H9 (cell line): ENCODE measurements at regions not wholly inside any gene's neighbourhood (a gene's known extent, or its start where the extent isn't known, plus 50 kb on each side); places are given as distances from the start of the nearest gene placed in this dataset.

ENCODE experiments used
- DNase-seq: peaks from one replicate; pipeline ENCODE4 v3.0.0-alpha.2; 2017
- H2AFZ ChIP-seq: one replicate; pipeline ENCODE4 v1.6.1; 2013; ENCODE audit warnings: mild to moderate bottlenecking, low read length, control low read depth, moderate library complexity
- H2AK5ac ChIP-seq: 2 replicates; pipeline ENCODE4 v1.6.1; 2013; ENCODE audit warnings: low read length, control low read depth, mixed read lengths; ENCODE audit not compliant: insufficient read length
- H2BK120ac ChIP-seq: one replicate; pipeline ENCODE4 v1.6.1; 2013; ENCODE audit warnings: low read depth, mild to moderate bottlenecking, low read length, control low read depth, inconsistent platforms; ENCODE audit not compliant: poor library complexity, severe bottlenecking
- H2BK12ac ChIP-seq: 2 replicates; pipeline ENCODE4 v1.6.1; 2013; ENCODE audit warnings: low read length, control low read depth, mixed read lengths, low read depth; ENCODE audit not compliant: insufficient read length
- H2BK15ac ChIP-seq: 2 replicates; pipeline ENCODE4 v1.6.1; 2013; ENCODE audit warnings: low read depth, low read length, control low read depth
- H2BK20ac ChIP-seq: one replicate; pipeline ENCODE4 v1.6.1; 2013; ENCODE audit warnings: low read depth, mild to moderate bottlenecking, low read length, control low read depth, inconsistent platforms; ENCODE audit not compliant: poor library complexity, severe bottlenecking
- H2BK5ac ChIP-seq: 2 replicates; pipeline ENCODE4 v1.6.1; 2013; ENCODE audit warnings: low read length, control low read depth, mixed read lengths; ENCODE audit not compliant: insufficient read length
- H3K14ac ChIP-seq: 2 replicates; pipeline ENCODE4 v1.6.1; 2013; ENCODE audit warnings: low read length, control low read depth; ENCODE audit not compliant: insufficient read depth
- H3K18ac ChIP-seq: 2 replicates; pipeline ENCODE4 v1.6.1; 2013; ENCODE audit warnings: low read depth, mild to moderate bottlenecking, mixed read lengths, low read length, control low read depth; ENCODE audit not compliant: insufficient read length
- H3K23ac ChIP-seq: 2 replicates; pipeline ENCODE4 v1.6.1; 2013; ENCODE audit warnings: low read length, control low read depth, mixed read lengths, low read depth; ENCODE audit not compliant: insufficient read length
- H3K23me2 ChIP-seq: 2 replicates; pipeline ENCODE4 v1.6.1; 2013; ENCODE audit warnings: low read depth, mild to moderate bottlenecking, mixed read lengths, low read length, control low read depth; ENCODE audit not compliant: insufficient read length, poor library complexity, severe bottlenecking
- H3K27ac ChIP-seq: 2 replicates; pipeline ENCODE4 v1.5.1; 2013; ENCODE audit warnings: low read length, control low read depth, mixed read lengths, low read depth; ENCODE audit not compliant: insufficient read length
- H3K27me3 ChIP-seq: 2 replicates; pipeline ENCODE4 v1.6.1; 2013; ENCODE audit warnings: low read length, control low read depth, inconsistent platforms; ENCODE audit not compliant: insufficient read depth
- H3K4ac ChIP-seq: 2 replicates; pipeline ENCODE4 v1.6.1; 2013; ENCODE audit warnings: low read depth, mild to moderate bottlenecking, control low read depth, inconsistent platforms, low read length, moderate library complexity
- H3K4me1 ChIP-seq: 2 replicates; pipeline ENCODE4 v1.6.1; 2013; ENCODE audit warnings: low read length, control low read depth, inconsistent platforms; ENCODE audit not compliant: insufficient read depth
- H3K4me2 ChIP-seq: 2 replicates; pipeline ENCODE4 v1.6.1; 2013; ENCODE audit warnings: low read length, control low read depth, mixed read lengths; ENCODE audit not compliant: insufficient read length, insufficient read depth
- H3K56ac ChIP-seq: 2 replicates; pipeline ENCODE4 v1.6.1; 2013; ENCODE audit warnings: low read depth, mild to moderate bottlenecking, mixed read lengths, low read length, control low read depth; ENCODE audit not compliant: insufficient read length
- H3K79me1 ChIP-seq: 2 replicates; pipeline ENCODE4 v1.6.1; 2013; ENCODE audit warnings: low read depth, mild to moderate bottlenecking, moderate library complexity, low read length, control low read depth, inconsistent platforms; ENCODE audit not compliant: insufficient read depth, poor library complexity, severe bottlenecking
- H3K79me2 ChIP-seq: 2 replicates; pipeline ENCODE4 v1.6.1; 2013; ENCODE audit warnings: low read length, control low read depth, inconsistent platforms; ENCODE audit not compliant: insufficient read depth
- H3K9ac ChIP-seq: 2 replicates; pipeline ENCODE4 v1.6.1; 2013; ENCODE audit warnings: low read length, control low read depth, mixed read lengths; ENCODE audit not compliant: insufficient read length; ENCODE audit errors: extremely low read depth
- H3K9me3 ChIP-seq: one replicate; pipeline ENCODE4 v1.6.1; 2013; ENCODE audit warnings: low read depth, low read length, inconsistent platforms; ENCODE audit not compliant: control insufficient read depth
- H3T11ph ChIP-seq: one replicate; pipeline ENCODE4 v1.6.1; 2013; ENCODE audit warnings: mild to moderate bottlenecking, low read length, control low read depth, inconsistent platforms
- H4K20me1 ChIP-seq: one replicate; pipeline ENCODE4 v1.6.1; 2013; ENCODE audit not compliant: control insufficient read depth, insufficient read length, insufficient read depth
- H4K5ac ChIP-seq: 2 replicates; pipeline ENCODE4 v1.6.1; 2013; ENCODE audit warnings: low read depth, mild to moderate bottlenecking, mixed read lengths, low read length, control low read depth; ENCODE audit not compliant: insufficient read length
- H4K8ac ChIP-seq: replicated peaks from 2 replicates; pipeline ENCODE4 v1.6.1; 2013; ENCODE audit warnings: low read length, control low read depth, mixed read lengths, low read depth; ENCODE audit not compliant: insufficient read length
- H4K91ac ChIP-seq: 2 replicates; pipeline ENCODE4 v1.6.1; 2013; ENCODE audit warnings: low read depth, mild to moderate bottlenecking, moderate library complexity, mixed read lengths, low read length, control low read depth; ENCODE audit not compliant: insufficient read length
- H3K27ac Mint-ChIP-seq, 3 experiments: 2 replicates in 2 of 3; 3 replicates in 1 of 3; pipeline ENCODE4 v1.8.0; 2020 to 2021; ENCODE audit warnings: mixed read lengths in 3 of 3, mild to moderate bottlenecking in 1 of 3, moderate library complexity in 1 of 3
- H3K27me3 Mint-ChIP-seq: 2 replicates; pipeline ENCODE4 v1.8.0; 2021; ENCODE audit warnings: low read depth, mild to moderate bottlenecking, moderate library complexity, mixed read lengths
- H3K36me3 Mint-ChIP-seq, 3 experiments: 2 replicates in 2 of 3; 3 replicates in 1 of 3; pipeline ENCODE4 v1.8.0; 2020 to 2021; ENCODE audit warnings: low read depth in 3 of 3, mixed read lengths in 3 of 3; ENCODE audit not compliant: insufficient read depth in 1 of 3
- H3K4me1 Mint-ChIP-seq, 2 experiments: 2 replicates each; pipeline ENCODE4 v1.8.0; 2020; ENCODE audit warnings: mixed read lengths in 2 of 2
- H3K4me3 Mint-ChIP-seq, 2 experiments: 2 replicates in 1 of 2; 3 replicates in 1 of 2; pipeline ENCODE4 v1.8.0; 2020 to 2021; ENCODE audit warnings: mild to moderate bottlenecking in 2 of 2, mixed read lengths in 2 of 2, moderate library complexity in 1 of 2
- H3K9me3 Mint-ChIP-seq, 2 experiments: 2 replicates in 1 of 2; 3 replicates in 1 of 2; pipeline ENCODE4 v1.8.0; 2020; ENCODE audit warnings: mild to moderate bottlenecking in 2 of 2, mixed read lengths in 2 of 2, moderate library complexity in 1 of 2
- CTCF ChIP-seq: fragments of 200-600 bp; sonication (generic); conservative IDR thresholded peaks from 3 replicates; pipeline ENCODE4 v1.8.0; 2021; ENCODE audit warnings: antibody characterized with exemption, mild to moderate bottlenecking
- WGBS: extraction: QIAGEN DNeasy Blood & Tissue Kit; methylation state at CpG from one replicate; pipeline ENCODE4 v1.1.7; 2013; ENCODE audit warnings: missing lambda C conversion rate, low lambda C conversion rate, mixed read lengths; ENCODE audit not compliant: insufficient read length; ENCODE audit errors: extremely low coverage; 5-methylcytosine and 5-hydroxymethylcytosine counted together

DNA sequence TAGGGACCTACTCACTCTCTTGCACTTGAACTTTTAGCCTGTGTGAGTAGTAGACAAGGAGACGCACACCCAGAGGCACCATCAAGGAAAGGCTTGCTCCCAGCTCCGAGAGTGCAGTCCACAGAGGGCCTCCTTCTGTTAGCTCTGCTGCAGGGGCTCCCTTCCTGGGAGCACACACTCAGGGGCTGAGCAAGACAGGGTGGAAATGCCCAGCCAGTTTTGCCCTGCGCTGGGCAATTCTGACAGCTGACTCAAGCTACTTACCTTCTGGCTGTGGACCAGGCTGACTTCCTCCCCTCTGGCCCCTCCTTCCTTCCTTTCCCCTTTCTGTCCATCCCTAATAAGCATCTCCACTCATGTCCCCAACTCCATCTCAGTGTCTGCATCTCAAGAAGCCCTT is 449.1 kb downstream of the PTPRU start:
- Histone ChIP-seq H3K4me2 (no peak overlapping the region), H3K27ac (no peak overlapping the region), H3K14ac (no peak overlapping the region), H3K4me1 (no peaks in the 10 kb centered on the region), H4K8ac (no peak overlapping the region), H3K9ac (no peak overlapping the region), H3K27me3 (no peaks in the 10 kb centered on the region), H3K18ac (no peak overlapping the region), H2AFZ (no peak overlapping the region), H4K91ac (no peak overlapping the region), H2BK5ac (no peak overlapping the region), H3K79me1 (no peaks in the 10 kb centered on the region), H3K4ac (no peak overlapping the region), H3K23me2 (no peaks in the 10 kb centered on the region), H3K56ac (no peak overlapping the region), H2BK120ac (no peak overlapping the region), H4K5ac (no peak overlapping the region), H2BK12ac (no peak overlapping the region), H2BK20ac (no peak overlapping the region), H3K9me3 (no peaks in the 10 kb centered on the region), H4K20me1 (no peaks in the 10 kb centered on the region), H3T11ph (no peak overlapping the region), H3K23ac (no peak overlapping the region), H2AK5ac (no peak overlapping the region), H3K79me2 (no peaks in the 10 kb centered on the region), H2BK15ac (no peak overlapping the region)
- Mint-ChIP-seq H3K4me1 (peaks cover 27 to 59% of the 10 kb centered on the region in 2 experiments), H3K36me3 (no peaks in the 10 kb centered on the region; a peak in 1 of 7 replicates), H3K27me3 (no peaks in the 10 kb centered on the region; the same call in 1 of the 2 replicates), H3K4me3 (no peak overlapping the region), H3K9me3 (no peaks in the 10 kb centered on the region; a peak in 2 of 5 replicates), H3K27ac (no peak overlapping the region; a peak in 2 of 7 replicates)
- TF ChIP-seq CTCF, result no peak
- peak; percentile 14 for DNase-seq
- no CpG with 5 or more reads among the region's 3 CpGs for WGBS
